Activated T-cell treated with anti-CD3 and anti-CD28 coated beads, Interleukin-2, amount 50 U/mL, for 48 hours (primary cell): ENCODE measurements at regions not wholly inside any gene's neighbourhood (a gene's known extent, or its start where the extent isn't known, plus 50 kb on each side); places are given as distances from the start of the nearest gene placed in this dataset.
"Not testable (repeated sequence)": the region's sequence is repeated elsewhere in the genome, so short reads cannot be mapped to it uniquely, and the experiment has no call there.

Experiments
- DNase-seq, 2 experiments: peaks; one replicate each; pipeline ENCODE4 v3.0.0-alpha.2; 2020

GRCh38 chr2:215740071-215740470, 273.3 kb downstream of the MREG start:
- DNase-seq = no peak

DNA sequence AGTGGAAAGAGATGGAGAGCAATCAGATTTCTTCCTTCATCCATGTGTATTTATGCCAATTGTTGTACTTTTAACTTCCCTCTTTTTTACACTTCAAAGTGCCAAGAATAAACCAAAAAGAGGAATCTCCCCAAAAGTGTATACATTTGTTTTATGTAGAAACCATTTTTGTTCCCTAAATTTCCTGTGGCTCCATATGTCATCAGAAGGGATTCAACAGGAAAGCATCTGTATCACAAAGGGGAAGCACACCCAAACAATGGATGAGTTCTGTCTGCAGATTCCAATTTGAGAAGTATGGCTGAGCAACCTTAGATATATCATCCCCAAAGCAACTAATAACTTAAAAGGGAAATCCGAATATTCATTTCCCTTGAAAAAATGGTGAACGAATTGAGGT, 275.0 kb downstream of the MREG start:
- no peak for DNase-seq

DNA sequence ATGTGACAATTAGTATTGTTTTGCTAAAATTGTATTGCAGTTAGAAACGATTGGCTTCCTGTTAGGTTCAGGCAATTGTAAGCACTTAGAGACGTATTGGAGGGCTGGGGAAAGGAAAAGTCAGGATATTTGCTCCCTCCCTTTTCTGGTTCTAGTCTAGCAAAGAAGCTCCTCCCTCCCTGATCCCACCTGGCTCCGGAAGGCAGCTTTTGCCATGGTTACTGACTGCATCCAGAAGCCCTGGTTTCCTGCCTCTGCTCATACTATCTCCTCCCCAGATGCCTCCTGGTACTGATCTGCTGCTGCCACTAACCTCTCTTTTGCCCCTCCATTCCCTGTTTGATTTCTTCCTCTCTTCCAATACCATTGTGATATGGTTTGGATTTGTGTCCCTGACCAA, 275.9 kb downstream of the MREG start:
- no peak for DNase-seq

- DNase-seq = no peak
Measured at GRCh38 chr2:215736653-215737290, 276.6 kb downstream of the MREG start.

- DNase-seq = no peak
Measured at GRCh38 chr2:215731108-215731658, 282.2 kb downstream of the MREG start.

DNA sequence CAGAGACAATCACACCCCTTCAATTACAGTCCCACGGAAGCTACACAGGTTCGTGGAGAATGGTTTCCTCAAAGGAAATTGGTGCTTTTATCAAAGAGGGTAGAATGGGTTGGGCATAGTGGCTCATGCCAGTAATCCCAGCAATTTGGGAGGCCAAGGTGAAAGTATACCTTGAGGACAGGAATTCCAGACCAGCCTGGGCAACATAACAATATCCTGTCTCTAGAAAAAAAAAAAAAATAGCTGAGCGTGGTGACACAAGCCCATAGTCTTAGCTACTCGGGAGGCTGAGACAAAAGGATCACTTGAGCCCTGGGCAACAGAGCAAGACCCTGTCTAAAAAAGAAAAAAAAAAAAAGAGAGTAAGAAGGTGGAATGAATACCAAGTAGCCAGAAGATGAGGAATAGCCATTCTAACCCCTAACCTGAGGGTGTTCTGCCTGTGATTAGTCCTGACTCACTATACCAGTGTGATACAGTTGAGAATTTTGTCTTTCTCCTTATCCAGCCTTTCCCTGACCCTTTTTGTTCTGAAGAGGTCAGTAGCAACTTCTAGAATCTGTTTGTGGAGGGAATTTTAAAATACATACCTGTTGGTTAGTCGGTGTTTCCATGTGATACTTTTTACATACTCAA, 283.2 kb downstream of the MREG start:
- DNase-seq = no peak

GRCh38 chr2:215728504-215729065, 284.8 kb downstream of the MREG start:
- no peak for DNase-seq

GRCh38 chr2:215727507-215728503, 285.5 kb downstream of the MREG start:
- no peak for DNase-seq

- no peak for DNase-seq
Measured at GRCh38 chr2:215726070-215726469, 287.3 kb downstream of the MREG start.

- no peak for DNase-seq
Measured at GRCh38 chr2:215724146-215724545, 288.3 kb upstream of the FN1 start.

DNA sequence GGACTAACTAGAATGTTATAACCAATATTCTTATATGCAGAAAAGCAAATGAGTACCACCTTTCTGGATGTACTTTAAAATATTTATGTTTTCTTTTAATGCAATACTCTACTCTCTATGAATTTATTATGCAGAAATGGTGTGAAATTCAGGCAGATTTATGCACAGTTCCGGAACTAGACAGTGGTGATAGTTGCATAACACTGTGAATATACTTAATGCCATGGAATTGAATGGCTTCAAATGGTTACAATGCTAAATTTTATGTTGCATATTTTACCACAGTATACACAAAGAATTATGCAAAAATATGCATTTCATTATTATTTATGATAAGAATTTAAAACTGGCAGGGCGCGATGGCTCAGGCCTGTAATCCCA, 287.8 kb upstream of the FN1 start:
- DNase-seq = no peak

DNA sequence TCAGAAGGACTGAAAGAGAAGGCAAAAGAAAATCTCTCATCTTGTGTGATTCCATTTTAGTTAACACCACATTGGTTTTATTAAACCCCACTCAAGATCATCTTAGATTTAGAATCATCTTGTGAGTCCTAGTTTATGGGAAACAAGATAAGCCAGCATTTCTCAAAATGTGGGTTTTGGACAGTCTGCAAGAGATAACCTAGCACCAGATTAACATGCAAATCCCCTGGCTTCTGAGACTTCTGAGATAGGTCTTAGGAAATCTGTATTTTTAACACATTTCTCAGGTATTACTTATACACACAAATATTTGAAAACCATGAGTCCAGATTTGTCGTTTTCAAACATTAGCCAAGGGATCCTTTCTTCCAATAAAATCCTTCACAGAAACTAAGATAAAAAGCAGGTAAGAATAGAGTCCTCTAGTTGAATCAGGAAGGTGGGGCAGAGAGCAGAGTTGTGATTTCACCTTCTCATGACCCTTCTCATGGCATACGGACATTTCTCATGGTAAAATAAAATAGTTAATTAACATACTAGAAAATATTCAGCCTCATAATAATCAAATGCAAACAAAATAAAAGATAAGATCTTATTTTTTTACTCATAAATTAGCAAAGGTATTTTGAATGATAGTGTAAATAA, 287.2 kb upstream of the FN1 start:
- DNase-seq = no peak

DNA sequence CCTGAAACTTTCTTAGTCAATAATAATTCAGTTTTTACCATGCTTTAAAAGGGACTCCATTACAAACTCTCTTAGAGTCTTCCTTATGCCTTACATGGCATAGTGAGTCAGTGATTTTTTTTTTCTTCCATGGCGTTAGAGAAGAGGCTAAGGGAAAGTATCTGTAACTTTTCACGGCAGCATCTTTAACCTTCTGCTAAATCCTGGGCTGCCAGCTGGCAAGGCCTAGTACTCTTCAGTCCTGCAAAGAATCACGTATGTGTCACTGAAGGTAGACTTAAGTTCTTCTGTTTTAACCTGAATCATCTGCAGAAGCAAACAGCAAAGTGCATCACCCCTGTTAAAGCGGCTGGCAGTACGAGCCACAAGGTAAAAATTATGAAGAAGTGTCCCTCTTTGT, 286.3 kb upstream of the FN1 start:
- DNase-seq = no peak

DNA sequence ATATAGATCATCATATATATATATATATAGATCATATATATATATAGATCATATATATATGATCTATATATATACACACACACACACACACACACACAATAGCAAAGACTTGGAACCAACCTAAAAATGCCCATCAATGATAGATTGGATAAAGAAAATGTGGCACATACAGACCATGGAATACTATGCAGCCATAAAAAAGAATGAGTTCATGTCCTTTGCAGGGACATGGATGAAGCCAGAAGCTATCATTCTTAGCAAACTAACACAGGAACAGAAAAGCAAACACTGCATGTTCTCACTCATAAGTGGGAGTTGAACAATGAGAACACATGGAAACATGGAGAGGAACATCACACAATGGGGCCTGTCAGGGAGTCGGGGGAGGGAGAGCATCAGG, 285.6 kb upstream of the FN1 start:
- not testable (repeated sequence) for DNase-seq

DNA sequence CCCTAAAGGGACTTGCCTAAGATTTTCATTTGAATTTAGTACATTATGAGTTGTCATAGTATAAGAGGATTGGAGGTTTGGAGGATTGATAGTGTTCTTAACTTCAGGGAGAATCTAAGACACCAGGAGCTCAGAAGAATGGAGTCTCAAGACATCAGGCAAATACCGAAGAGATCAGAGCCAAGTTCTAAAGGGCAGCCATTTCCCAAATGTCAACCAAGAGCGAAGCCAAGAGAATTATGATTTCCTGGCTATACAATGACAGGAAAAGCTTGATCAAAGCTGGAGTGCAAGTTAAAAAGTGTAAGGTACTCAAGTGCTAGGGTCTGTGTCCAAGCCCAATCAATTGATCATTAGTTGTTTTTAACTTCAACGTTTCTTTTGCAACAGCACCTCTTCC, 283.0 kb upstream of the FN1 start:
- DNase-seq = no peak

DNA sequence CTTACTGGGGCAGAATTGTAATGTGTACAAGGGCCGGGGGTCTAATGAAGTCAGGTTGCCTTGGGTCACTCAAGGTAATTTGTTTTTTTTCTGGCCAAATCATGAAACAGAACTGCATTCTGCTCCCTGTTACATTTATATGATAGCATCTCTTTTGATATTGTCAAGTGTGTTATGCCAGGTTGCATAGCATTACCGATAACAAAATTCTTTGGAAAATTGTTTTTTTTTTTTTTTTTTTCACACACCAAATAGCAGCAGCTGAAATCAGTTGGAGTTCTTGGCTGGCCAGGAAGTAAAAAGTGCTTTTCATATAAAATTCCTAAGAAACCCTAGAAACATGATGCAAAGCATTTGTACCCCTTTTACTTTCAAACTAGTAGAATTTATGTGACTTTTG, 282.6 kb upstream of the FN1 start:
- no peak for DNase-seq

DNA sequence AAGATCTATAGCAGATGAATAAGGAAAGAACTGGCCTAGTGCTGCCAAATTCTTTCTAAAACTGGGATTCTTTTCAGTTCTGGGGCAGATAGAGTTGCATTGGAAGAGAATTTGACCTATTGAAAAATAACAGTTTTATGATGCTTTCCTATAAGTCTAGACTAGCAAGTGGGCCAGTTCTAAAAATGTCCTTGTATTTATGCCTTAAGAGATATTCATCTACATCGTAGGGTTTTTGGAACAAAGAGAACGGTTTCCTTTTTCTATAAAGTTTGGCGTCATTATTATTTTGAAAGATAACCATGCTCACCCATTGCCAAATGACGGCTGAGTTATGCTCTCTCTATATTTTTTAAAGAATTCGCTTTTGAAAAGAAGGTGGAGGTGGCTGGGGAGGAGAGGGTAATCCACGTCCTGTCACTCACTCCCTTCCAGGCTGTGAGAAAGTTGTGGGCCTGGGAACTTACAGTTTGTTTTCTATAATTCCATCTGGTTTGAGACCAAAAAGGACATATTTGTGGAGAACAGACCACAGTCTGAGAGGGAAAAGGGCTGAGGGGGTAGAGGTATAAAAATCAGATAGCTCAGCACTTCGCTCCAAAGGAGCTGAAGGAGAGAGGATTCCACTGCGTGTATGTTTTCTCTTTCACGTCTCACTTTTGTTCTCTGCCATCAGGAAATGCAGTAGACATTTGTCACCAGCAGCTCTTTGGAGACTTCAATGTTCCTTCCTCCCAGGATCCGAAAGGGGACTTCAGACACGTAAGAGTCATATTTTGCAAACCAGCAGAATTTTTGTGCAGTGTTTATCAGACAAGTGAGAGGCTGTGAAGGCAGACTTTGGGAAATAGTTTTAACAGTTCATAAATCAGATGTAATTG, 281.9 kb upstream of the FN1 start:
- no peak for DNase-seq

DNA sequence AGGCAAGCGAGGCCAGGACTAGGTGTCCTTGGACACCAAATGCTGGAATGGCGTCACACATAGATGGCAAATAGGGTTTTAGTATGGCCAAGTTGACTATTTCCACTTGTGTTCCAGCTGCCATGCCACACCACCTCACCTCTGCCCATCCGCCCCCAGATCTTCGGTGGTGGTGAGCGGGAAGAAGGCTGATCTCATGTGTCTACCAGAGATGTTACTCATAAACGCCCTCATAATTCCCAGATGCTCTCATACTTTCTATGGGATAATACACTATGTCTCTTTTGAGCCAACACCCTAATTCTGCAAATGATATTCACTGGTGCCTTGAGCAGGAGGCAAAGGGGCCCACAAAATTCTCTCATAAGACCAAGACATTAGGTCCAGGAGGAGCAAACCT, 281.1 kb upstream of the FN1 start:
- DNase-seq = no peak

DNA sequence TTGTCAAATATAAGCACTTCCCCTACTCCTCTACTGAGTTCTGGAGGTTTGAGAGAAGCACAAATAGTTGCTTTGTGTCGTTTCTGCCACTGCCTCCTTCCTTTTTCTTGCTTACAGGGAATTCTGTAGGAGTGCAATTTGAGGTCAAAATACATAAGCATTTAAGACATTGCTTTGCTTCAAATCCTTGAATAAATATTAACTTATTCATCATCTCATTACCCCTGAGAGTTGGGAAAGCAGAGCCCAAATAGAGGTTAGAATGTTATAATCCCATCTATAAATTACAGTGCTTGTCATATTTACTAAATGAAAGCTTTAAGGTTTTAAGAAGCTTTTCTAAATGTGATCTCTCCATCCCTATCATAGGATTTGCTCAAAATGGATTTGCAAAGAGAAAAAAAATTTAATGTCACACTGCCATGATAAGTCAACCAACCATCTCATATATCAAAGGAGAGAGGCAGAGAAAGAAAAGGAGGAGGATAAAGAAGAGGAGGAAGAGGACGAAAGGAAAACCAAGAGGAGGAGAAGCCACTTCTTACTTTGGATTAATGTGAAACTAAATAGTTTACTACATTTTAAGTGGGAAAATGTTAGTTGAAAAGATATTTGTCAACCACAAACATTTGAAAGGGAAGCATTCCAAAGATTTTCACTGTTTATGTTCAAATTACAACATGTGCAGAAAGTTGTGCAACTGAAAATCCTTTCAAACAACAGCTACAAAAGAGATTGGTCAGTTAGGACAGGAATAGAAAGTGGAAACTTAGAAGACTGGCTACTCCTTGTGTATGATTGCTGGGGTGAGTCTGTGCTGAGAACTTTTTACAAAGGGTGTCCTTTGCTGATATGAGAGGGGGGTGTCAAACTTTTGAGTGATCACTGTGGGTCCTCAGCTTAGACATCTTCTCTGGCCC, 277.3 kb upstream of the FN1 start:
- no peak for DNase-seq

DNA sequence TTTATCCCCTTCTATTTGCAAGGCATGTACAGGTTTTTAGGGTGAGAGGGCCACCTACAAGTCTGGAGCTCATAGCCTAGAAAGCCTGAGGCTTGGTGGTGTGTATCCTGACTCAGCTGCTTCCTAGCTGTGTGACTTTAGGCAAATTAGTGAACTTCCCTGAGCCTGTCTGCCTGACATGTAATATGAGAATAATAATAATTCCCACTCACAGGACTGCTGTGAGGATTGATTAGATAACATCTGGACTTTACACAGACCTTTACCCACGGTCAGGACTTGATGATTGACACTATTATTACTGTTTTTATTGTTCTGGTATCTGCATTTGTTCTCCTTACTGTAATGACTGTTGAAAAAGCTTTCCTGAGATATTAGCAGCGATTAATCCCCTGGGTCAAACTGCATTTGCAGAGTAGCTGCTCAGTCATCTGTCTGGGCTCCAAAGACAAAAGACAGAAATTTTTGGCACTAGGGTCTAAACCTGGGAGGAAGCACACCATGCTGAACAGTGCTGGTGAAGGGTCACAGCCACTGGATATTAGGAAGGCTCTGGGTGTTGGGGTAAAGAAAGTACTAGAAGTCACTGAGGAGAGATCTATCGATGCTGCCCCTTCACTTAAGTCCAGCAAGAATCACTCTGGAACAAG, 276.5 kb upstream of the FN1 start:
- no peak for DNase-seq
